Adrenal gland (tissue), 5 donors: ENCODE measurements at regions not wholly inside any gene's neighbourhood (a gene's known extent, or its start where the extent isn't known, plus 50 kb on each side); places are given as distances from the start of the nearest gene placed in this dataset.

Experiments
- CTCF ChIP-seq, 6 experiments: fragments of 450-650 bp in 4 of 6; fragments of 200-600 bp in 2 of 6; sonication (generic) in 1 of 6; IDR thresholded peaks; 1 replicate in 5 of 6; 2 replicates in 1 of 6; pipeline versions ENCODE4 v1.5.1 to v1.8.0; 2016 to 2021; ENCODE audit warnings: antibody characterized with exemption in 6 of 6, mild to moderate bottlenecking in 2 of 6, moderate library complexity in 1 of 6
- POLR2A ChIP-seq, 2 donors: fragments of 450-650 bp; IDR thresholded peaks; one replicate each; pipeline ENCODE4 v1.6.1; 2017; ENCODE audit warnings: antibody characterized with exemption in 2 of 2, mild to moderate bottlenecking in 2 of 2, moderate library complexity in 1 of 2
- donor health status: DM: no; HTN: no; CAD: no.

GRCh38 chr5:127192150-127192549 is 98.4 kb upstream of the MEGF10 start:
- no peak for TF ChIP-seq CTCF (IDR thresholded peaks at IDR 0.05)
- TF ChIP-seq POLR2A (IDR thresholded peaks at IDR 0.05) = no peak
